ENCODE measurements at regions not wholly inside any gene's neighbourhood (a gene's known extent, or its start where the extent isn't known, plus 50 kb on each side); places are given as distances from the start of the nearest gene placed in this dataset.

- H3K9me3 Mint-ChIP-seq: no peaks in the 10 kb centered on the region
- no peaks in the 10 kb centered on the region for H3K36me3 Mint-ChIP-seq
- no peak overlapping the region for H3K4me3 Mint-ChIP-seq
- TF ChIP-seq CTCF (IDR thresholded peaks at IDR 0.05; ENCODE audit: unreplicated experiment): no peak
- H3K27me3 Mint-ChIP-seq (ENCODE audit: low read depth): peaks cover 74% of the 10 kb centered on the region
- no peak overlapping the region for H3K27ac Mint-ChIP-seq
- no peaks in the 10 kb centered on the region for H3K4me1 Mint-ChIP-seq
- no peak for DNase-seq (ENCODE audit: low spot score in 2 of 2, unreplicated experiment in 2 of 2)
These were observed 71.3 kb downstream of the IRX5 start for GRCh38 chr16:55001931-55002330.

- DNase-seq (ENCODE audit: low spot score in 2 of 2, unreplicated experiment in 2 of 2): no peak
- no peak for TF ChIP-seq CTCF (IDR thresholded peaks at IDR 0.05; ENCODE audit: unreplicated experiment)
- no peak overlapping the region for H3K4me3 Mint-ChIP-seq
- no peaks in the 10 kb centered on the region for H3K4me1 Mint-ChIP-seq
- H3K9me3 Mint-ChIP-seq: no peaks in the 10 kb centered on the region
- H3K36me3 Mint-ChIP-seq: no peaks in the 10 kb centered on the region
- peaks cover 74% of the 10 kb centered on the region for H3K27me3 Mint-ChIP-seq (ENCODE audit: low read depth)
- no peak overlapping the region for H3K27ac Mint-ChIP-seq
These were observed 71.8 kb downstream of the IRX5 start for GRCh38 chr16:55002419-55002818.

GRCh38 chr16:55003306-55003705 lies 72.6 kb downstream of the IRX5 start:
- Mint-ChIP-seq H3K27me3 (ENCODE audit: low read depth) (peaks cover 72% of the 10 kb centered on the region), H3K27ac (no peak overlapping the region), H3K9me3 (no peaks in the 10 kb centered on the region), H3K4me3 (no peak overlapping the region), H3K36me3 (no peaks in the 10 kb centered on the region), H3K4me1 (no peaks in the 10 kb centered on the region)
- no peak for DNase-seq (ENCODE audit: low spot score in 2 of 2, unreplicated experiment in 2 of 2)
- TF ChIP-seq CTCF (IDR thresholded peaks at IDR 0.05; ENCODE audit: unreplicated experiment): no peak

GRCh38 chr16:55003916-55004315 lies 73.3 kb downstream of the IRX5 start:
- H3K4me1 Mint-ChIP-seq: no peaks in the 10 kb centered on the region
- H3K27ac Mint-ChIP-seq: no peak overlapping the region
- DNase-seq (ENCODE audit: low spot score in 2 of 2, unreplicated experiment in 2 of 2): no peak
- peaks cover 68% of the 10 kb centered on the region for H3K27me3 Mint-ChIP-seq (ENCODE audit: low read depth)
- H3K9me3 Mint-ChIP-seq: no peaks in the 10 kb centered on the region
- H3K36me3 Mint-ChIP-seq: no peaks in the 10 kb centered on the region
- TF ChIP-seq CTCF (IDR thresholded peaks at IDR 0.05; ENCODE audit: unreplicated experiment): no peak
- H3K4me3 Mint-ChIP-seq: no peak overlapping the region

- H3K27ac Mint-ChIP-seq: no peak overlapping the region
- TF ChIP-seq CTCF (IDR thresholded peaks at IDR 0.05; ENCODE audit: unreplicated experiment): no peak
These were observed 76.8 kb downstream of the IRX5 start for GRCh38 chr16:55007504-55007903.

GRCh38 chr16:55008836-55009510 lies 78.3 kb downstream of the IRX5 start:
- Mint-ChIP-seq H3K4me3 (no peak overlapping the region), H3K27ac (no peak overlapping the region), H3K27me3 (ENCODE audit: low read depth) (peaks cover 41% of the 10 kb centered on the region), H3K36me3 (no peaks in the 10 kb centered on the region), H3K4me1 (no peaks in the 10 kb centered on the region), H3K9me3 (peaks cover 3% of the 10 kb centered on the region)
- no peak for DNase-seq (ENCODE audit: low spot score in 2 of 2, unreplicated experiment in 2 of 2)
- no peak for TF ChIP-seq CTCF (IDR thresholded peaks at IDR 0.05; ENCODE audit: unreplicated experiment)

More at GRCh38 chr16:55007504-55007903, 76.8 kb downstream of the IRX5 start:
- Mint-ChIP-seq H3K4me3 (no peak overlapping the region), H3K4me1 (no peaks in the 10 kb centered on the region), H3K36me3 (no peaks in the 10 kb centered on the region), H3K27me3 (ENCODE audit: low read depth) (peaks cover 44% of the 10 kb centered on the region), H3K9me3 (peaks cover 3% of the 10 kb centered on the region)
- no peak for DNase-seq (ENCODE audit: low spot score in 2 of 2, unreplicated experiment in 2 of 2)
